Body of pancreas (tissue), 4 donors: ENCODE measurements at regions not wholly inside any gene's neighbourhood (a gene's known extent, or its start where the extent isn't known, plus 50 kb on each side); places are given as distances from the start of the nearest gene placed in this dataset.

Experiments used
- ATAC-seq: fragments of 150-250 bp; one replicate; pipeline ENCODE4 v1.9.1; 2016
- DNase-seq, 4 donors: peaks; one replicate each; pipeline ENCODE4 v3.0.0-alpha.2; 2019
- H3K27ac ChIP-seq, 4 donors: fragments of 200-600 bp; sonication (generic); 1 replicate in 3 of 4; 2 replicates in 1 of 4; pipeline versions ENCODE4 v1.5.1 to v1.6.1; 2016 to 2019; ENCODE audit warnings: mild to moderate bottlenecking in 1 of 4, mixed read lengths in 1 of 4, moderate library complexity in 1 of 4
- H3K27me3 ChIP-seq, 2 donors: fragments of 200-600 bp; sonication (generic); one replicate each; pipeline ENCODE4 v1.6.0; 2016; ENCODE audit warnings: mild to moderate bottlenecking in 1 of 2
- H3K36me3 ChIP-seq, 2 donors: fragments of 200-600 bp; sonication (generic); replicated peaks in 1 of 2; 2 replicates each; pipeline ENCODE4 v1.5.1; 2016; ENCODE audit warnings: low read depth in 2 of 2; ENCODE audit not compliant: insufficient read depth in 1 of 2
- H3K4me1 ChIP-seq: fragments of 200-600 bp; sonication (generic); one replicate; pipeline ENCODE4 v1.6.0; 2016
- H3K4me3 ChIP-seq, 2 donors: fragments of 200-600 bp; sonication (generic); 1 replicate in 1 of 2; 2 replicates in 1 of 2; pipeline ENCODE4 v1.5.1; 2016 to 2019
- H3K9me3 ChIP-seq, 3 donors: fragments of 200-600 bp; sonication (generic); 1 replicate in 2 of 3; 2 replicates in 1 of 3; pipeline ENCODE4 v1.5.1; 2016
- POLR2A ChIP-seq, 3 donors: fragments of 450-650 bp; IDR thresholded peaks; one replicate each; pipeline ENCODE4 v1.6.1; 2016; ENCODE audit warnings: antibody characterized with exemption in 3 of 3, mild to moderate bottlenecking in 2 of 3
- WGBS, 2 donors: methylation state at CpG; one replicate each; pipeline ENCODE4 v1.1.5; 2017; 5-methylcytosine and 5-hydroxymethylcytosine counted together
- intact Hi-C: fragments of 100-400 bp; cut with DNase I; formaldehyde crosslinking; loops from one replicate; pipeline ENCODE4 v1.15.1; 2023
- TF ChIP-seq, protein P1 (sequence below), 7 experiments: fragments of 450-650 bp in 4 of 7; fragments of 200-600 bp in 3 of 7; sonication (generic) in 3 of 7; IDR thresholded peaks; one replicate each; pipeline ENCODE4 v1.5.1; 2016 to 2019; ENCODE audit warnings: antibody characterized with exemption in 7 of 7

GRCh38 chr3:135784557-135784956 lies 181.0 kb upstream of the PPP2R3A start:
- Histone ChIP-seq H3K4me1 (no peaks in the 10 kb centered on the region), H3K36me3 (no peaks in the 10 kb centered on the region), H3K27me3 (no peaks in the 10 kb centered on the region), H3K27ac (no peak overlapping the region), H3K4me3 (no peak overlapping the region), H3K9me3 (no peaks in the 10 kb centered on the region)
- no peak for TF ChIP-seq POLR2A (IDR thresholded peaks at IDR 0.05)
- TF ChIP-seq, protein P1, sequence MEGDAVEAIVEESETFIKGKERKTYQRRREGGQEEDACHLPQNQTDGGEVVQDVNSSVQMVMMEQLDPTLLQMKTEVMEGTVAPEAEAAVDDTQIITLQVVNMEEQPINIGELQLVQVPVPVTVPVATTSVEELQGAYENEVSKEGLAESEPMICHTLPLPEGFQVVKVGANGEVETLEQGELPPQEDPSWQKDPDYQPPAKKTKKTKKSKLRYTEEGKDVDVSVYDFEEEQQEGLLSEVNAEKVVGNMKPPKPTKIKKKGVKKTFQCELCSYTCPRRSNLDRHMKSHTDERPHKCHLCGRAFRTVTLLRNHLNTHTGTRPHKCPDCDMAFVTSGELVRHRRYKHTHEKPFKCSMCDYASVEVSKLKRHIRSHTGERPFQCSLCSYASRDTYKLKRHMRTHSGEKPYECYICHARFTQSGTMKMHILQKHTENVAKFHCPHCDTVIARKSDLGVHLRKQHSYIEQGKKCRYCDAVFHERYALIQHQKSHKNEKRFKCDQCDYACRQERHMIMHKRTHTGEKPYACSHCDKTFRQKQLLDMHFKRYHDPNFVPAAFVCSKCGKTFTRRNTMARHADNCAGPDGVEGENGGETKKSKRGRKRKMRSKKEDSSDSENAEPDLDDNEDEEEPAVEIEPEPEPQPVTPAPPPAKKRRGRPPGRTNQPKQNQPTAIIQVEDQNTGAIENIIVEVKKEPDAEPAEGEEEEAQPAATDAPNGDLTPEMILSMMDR (IDR thresholded peaks at IDR 0.05) = no peak
- intact Hi-C loops = no loop called here
- WGBS, 2 donors = 75 to 84% methylated on average over 1 of the region's 1 CpG
- ATAC-seq (no peak), DNase-seq (no peak)

DNA sequence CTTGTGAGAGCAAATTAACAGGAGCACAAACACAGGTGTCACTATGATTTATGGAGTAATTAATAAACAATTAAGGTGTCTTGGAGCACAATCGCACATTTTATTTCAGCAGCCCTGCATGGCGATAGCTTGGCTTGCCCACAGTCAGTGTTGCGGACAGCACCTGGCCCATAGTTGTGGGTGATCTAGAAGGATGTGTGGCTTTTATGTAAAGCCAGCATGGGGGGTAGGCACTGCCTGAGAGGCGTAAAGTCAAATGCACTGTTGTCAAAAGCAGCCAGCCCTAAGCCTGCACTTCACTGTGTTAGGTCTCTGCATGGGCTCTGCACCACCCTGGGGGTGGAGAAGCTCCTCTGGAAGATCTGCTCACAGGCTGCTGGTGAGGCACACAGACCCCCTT lies 177.4 kb upstream of the PPP2R3A start:
- no peaks in the 10 kb centered on the region for H3K9me3 ChIP-seq
- H3K27ac ChIP-seq = no peak overlapping the region
- no peaks in the 10 kb centered on the region for H3K36me3 ChIP-seq
- no peak for DNase-seq
- intact Hi-C loops = no loop called here
- H3K27me3 ChIP-seq = peaks cover 0 to 4% of the 10 kb centered on the region in 2 donors
- ATAC-seq = no peak
- H3K4me1 ChIP-seq = no peaks in the 10 kb centered on the region
- H3K4me3 ChIP-seq = no peak overlapping the region
- TF ChIP-seq, protein P1 (IDR thresholded peaks at IDR 0.05) = no peak
- no peak for TF ChIP-seq POLR2A (IDR thresholded peaks at IDR 0.05)
- 37 to 38% methylated on average over 4 of the region's 4 CpGs for WGBS, 2 donors

DNA sequence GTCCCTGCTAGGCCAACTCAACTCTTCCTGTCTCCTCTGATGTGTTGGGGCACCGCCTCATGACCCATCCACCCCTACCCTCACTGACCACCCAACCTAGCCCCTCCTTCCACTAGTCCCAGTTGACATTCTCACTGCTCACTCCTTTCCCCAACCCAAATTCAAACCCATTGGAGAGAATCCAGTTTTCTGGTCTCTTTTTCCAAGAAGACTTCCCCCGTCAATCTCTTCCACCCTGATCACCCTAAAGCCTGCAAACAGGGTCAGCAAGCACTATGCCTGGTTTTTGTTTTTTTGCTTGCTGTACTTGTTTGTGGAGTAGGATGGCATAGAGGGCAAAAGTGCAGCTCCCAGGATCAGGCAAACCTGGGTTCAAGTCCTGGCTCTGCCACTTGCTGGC lies 176.6 kb upstream of the PPP2R3A start:
- DNase-seq = no peak
- H3K4me3 ChIP-seq = no peak overlapping the region
- H3K27me3 ChIP-seq = peaks cover 0 to 4% of the 10 kb centered on the region in 2 donors
- no peak for ATAC-seq
- no peaks in the 10 kb centered on the region for H3K9me3 ChIP-seq
- intact Hi-C loops = no loop called here
- WGBS, 2 donors = 83 to 92% methylated on average over 2 of the region's 2 CpGs
- no peak overlapping the region for H3K27ac ChIP-seq
- H3K4me1 ChIP-seq = no peaks in the 10 kb centered on the region
- TF ChIP-seq, protein P1 (IDR thresholded peaks at IDR 0.05) = no peak
- TF ChIP-seq POLR2A (IDR thresholded peaks at IDR 0.05) = no peak
- no peaks in the 10 kb centered on the region for H3K36me3 ChIP-seq

GRCh38 chr3:135792174-135792573 lies 173.4 kb upstream of the PPP2R3A start:
- peaks cover 0 to 4% of the 10 kb centered on the region in 2 donors for H3K27me3 ChIP-seq
- WGBS, 2 donors = 51 to 55% methylated on average over 6 of the region's 6 CpGs
- TF ChIP-seq POLR2A (IDR thresholded peaks at IDR 0.05) = no peak
- TF ChIP-seq, protein P1 (IDR thresholded peaks at IDR 0.05) = no peak
- no peak overlapping the region for H3K27ac ChIP-seq
- no peak overlapping the region for H3K4me3 ChIP-seq
- ATAC-seq (no peak), DNase-seq (no peak)
- intact Hi-C loops = no loop called here
- no peaks in the 10 kb centered on the region for H3K36me3 ChIP-seq
- H3K4me1 ChIP-seq = no peaks in the 10 kb centered on the region
- H3K9me3 ChIP-seq = no peaks in the 10 kb centered on the region

GRCh38 chr3:135792858-135793475 lies 172.6 kb upstream of the PPP2R3A start:
- H3K4me3 ChIP-seq = no peak overlapping the region
- H3K9me3 ChIP-seq = no peaks in the 10 kb centered on the region
- intact Hi-C loops = no loop called here
- ATAC-seq (no peak), DNase-seq (no peak)
- H3K27ac ChIP-seq = no peak overlapping the region
- 49 to 64% methylated on average over 2 of the region's 2 CpGs for WGBS, 2 donors
- H3K27me3 ChIP-seq = peaks cover 0 to 4% of the 10 kb centered on the region in 2 donors
- H3K36me3 ChIP-seq = no peaks in the 10 kb centered on the region
- no peaks in the 10 kb centered on the region for H3K4me1 ChIP-seq
- TF ChIP-seq, protein P1 (IDR thresholded peaks at IDR 0.05) = no peak
- no peak for TF ChIP-seq POLR2A (IDR thresholded peaks at IDR 0.05)
